ENCODE measurements at regions not wholly inside any gene's neighbourhood (a gene's known extent, or its start where the extent isn't known, plus 50 kb on each side); places are given as distances from the start of the nearest gene placed in this dataset.

DNA sequence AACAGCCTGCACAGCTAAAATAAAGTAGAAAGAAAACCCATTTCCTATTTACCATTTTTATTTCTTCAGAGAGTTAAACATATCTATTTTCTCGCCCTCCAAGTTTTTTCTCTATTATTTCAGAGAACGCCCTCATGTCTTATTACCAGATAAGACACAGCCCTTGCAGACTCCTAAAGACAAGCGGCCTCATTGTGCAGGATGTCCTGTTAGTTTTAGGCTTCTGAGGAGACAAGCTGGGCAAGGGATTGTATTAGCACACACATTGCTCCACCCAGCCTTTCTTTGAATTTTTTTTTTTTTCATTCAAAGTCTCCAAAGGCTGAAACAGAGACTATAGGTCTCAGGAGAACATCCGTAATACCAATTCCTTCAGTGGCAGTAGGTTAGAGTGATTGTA, 101.8 kb upstream of the UBL3 start:
- no peak for DNase-seq

GRCh38 chr13:29948791-29949190, 98.4 kb upstream of the UBL3 start:
- DNase-seq, result no peak

GRCh38 chr13:29948244-29948643, 97.8 kb upstream of the UBL3 start:
- DNase-seq, result no peak

- DNase-seq, result no peak
These were observed 97.4 kb upstream of the UBL3 start for GRCh38 chr13:29947839-29948238.

GRCh38 chr13:29946093-29946492, 95.7 kb upstream of the UBL3 start:
- DNase-seq, result no peak

- no peak for DNase-seq
These were observed 93.3 kb upstream of the UBL3 start for GRCh38 chr13:29943686-29944085.

DNA sequence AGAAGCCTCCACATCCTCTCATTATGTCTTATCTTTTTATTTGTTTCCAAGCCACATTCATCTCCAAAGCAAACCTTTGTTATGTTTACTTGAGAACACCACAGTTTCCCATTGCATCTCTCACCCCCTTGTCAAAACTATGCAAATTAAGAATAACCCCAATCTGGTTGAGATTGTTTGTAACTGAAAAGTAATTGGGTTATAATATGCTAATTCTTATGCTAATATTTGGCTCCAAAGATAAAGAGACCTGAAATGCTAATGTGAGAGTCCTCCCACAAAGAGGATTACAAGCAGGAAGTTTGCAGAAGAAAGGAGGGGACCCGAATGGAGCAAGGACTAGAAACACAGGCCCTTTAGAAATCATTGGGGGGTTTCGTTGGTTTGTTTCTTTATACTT, 92.9 kb upstream of the UBL3 start:
- no peak for DNase-seq

- no peak for DNase-seq
These were observed 90.3 kb upstream of the UBL3 start for GRCh38 chr13:29940715-29941114.

- no peak for DNase-seq
These were observed 88.7 kb upstream of the UBL3 start for GRCh38 chr13:29939158-29939557.

DNA sequence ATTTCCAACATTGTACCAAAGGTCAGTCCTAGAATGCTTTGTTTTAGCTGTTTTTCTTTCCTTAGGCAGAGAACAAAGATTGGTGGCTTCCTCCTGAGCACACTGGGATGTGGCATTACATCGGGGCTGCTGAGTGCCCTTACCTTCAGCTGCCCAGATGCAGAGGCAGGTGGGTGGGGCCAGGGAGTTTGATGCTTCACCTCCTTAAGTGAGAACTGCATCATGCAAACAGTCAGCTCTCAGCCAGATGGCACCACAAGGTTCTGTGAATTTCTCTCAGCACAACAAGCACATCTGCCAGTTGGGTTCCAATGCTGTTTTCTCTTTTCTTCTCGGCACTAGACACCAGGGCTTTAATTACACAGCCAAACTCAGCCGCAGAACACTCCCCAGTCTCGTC, 87.4 kb upstream of the UBL3 start:
- DNase-seq, result peak; percentile 24 to 27

DNA sequence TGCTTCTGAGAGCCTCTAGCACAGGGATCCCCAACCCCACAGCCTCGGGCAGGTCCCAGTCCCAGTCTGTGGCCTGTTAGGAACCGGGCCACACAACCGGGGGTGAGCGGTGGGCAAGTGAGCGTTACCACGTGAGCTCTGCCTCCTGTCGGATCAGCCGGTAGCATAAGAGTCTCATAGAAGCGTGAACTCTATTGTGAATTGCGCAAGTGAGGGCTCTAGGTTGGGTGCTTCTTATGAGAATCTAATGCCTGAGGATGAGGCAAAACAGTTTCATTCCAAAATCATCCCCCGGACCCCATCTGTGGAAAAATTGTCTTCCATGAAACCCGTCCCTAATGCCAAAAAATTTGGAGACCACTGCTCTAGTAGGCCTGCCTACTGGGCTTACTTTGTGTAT, 87.0 kb upstream of the UBL3 start:
- DNase-seq, result no peak

DNA sequence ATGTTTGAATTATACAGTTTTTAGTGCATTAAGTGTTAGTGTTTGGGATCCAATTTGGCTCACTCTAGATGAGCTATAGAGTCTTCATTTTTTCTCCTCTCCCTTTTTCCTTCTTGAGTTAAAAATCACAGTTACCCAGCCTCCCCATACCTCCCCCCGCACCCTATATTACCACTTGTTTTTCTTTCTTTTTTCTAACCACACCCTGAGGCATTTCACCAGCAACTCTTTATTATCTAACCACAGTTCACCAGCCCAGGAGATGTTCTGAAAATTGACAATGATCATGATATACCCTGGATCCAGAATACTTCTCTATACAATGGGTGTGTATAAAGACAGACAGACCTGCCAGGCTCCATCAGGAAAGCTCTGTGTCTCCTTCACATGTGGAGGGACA, 86.5 kb upstream of the UBL3 start:
- DNase-seq, result no peak

- peak in 1 of 2 experiments; percentile 10 for DNase-seq
These were observed 85.8 kb upstream of the UBL3 start for GRCh38 chr13:29936051-29936813.

DNA sequence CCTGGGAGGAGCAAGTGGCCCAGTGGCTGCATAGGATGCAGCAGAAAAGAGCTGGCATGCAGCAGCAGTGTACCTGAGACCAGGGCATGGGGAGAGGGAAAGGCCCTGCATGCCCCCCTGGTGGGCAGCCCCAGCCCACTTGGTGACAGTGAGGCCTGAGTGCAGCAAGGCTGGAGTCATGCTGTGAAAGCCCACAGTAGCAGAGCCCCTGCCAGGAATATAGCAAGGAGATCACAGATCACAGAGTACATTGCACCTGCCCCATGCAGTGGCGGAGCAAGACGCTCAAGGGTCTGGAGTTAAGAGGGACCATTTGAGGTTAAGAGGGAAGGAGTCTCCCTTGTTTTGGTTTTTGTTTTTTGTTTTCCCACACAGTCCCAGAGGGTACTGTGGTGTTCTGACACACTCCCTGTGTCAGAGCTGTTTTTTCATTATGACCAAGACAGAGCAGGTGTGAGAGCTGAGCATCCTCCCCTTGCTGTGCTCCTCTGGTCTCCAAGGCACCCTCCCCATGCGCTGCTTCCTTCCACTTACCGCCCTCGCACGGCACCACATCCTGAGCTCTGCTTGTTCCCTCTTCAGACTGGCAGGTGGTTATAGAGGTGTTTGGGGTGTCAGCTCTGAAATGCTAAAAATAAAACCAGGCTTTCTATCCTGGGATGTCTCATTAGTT, 85.0 kb upstream of the UBL3 start:
- peak; percentile 72 to 82 for DNase-seq

- DNase-seq, result peak; percentile 23 to 36
These were observed 84.3 kb upstream of the UBL3 start for GRCh38 chr13:29934531-29935308.

DNA sequence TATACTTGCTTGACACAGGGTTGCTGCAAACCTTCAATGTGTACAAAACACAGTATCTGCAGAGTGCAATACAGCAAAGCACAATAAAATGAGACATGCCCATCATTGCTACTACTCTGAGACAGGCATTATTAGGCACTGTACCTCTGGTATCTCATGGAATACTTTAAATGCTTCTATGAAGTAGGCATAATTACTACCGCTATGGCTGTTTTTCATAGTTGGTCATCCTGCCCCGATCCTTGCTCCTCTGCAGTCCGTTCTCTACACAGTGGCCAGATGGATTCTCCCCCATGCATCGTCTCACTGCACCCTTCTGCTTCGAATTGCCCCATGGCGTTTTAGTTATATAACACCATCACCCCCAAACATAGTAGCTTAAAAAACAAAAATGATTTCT, 83.0 kb upstream of the UBL3 start:
- DNase-seq, result no peak

GRCh38 chr13:29931696-29932095, 81.3 kb upstream of the UBL3 start:
- no peak for DNase-seq

DNA sequence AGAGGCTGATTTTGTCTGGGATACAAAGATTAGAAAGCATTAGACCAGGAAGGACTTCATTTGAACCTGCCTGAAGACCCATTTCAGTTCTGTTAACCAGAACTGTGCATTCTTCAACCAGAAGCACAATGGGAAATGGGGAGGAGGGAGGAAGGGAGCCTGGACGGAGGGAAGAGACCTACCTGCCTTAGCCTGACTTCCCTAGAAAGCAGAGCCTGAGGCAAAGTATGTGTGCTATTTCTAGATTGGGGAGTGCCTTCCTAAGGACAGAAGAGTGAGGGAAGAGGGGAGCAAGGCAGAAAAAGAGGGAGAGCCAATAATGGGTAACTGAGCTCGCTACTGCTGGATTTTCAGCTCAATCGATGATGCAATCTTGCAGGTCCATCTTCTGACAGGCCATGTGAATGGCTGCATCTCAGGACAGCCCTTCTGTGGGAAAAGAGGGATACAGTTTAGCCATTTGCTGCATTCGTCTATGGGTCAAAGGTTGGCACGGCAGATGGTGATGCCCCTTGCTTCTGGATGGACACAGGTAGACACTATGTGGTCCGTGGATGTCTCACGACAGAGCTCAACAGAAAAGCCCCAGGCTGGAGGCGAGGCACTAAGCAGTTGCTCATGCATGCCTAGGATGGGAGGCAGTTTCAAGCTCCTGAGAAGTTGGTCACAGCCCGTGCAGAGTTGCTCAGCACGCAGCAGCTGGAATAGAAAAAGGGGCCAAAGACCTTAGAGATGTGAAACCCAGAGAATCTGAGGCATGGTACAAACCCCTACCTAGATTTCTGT, 78.8 kb upstream of the UBL3 start:
- no peak for DNase-seq

DNA sequence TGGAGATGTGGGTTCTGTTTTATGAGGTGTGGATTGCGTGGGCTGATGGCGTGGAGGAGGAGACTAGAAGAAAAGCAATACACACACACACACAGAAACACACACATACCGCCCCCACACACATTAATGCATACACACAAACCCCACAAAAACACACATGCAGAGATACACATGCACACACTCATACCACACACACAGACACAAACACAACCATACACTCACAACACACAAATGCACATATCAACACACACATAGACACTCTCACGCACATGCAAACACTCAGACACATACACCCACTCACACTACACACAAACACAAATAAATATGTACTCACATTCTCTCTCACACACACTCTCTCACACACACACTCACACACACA, 75.7 kb upstream of the UBL3 start:
- no peak for DNase-seq

- DNase-seq, result no peak
These were observed 75.2 kb upstream of the UBL3 start for GRCh38 chr13:29925457-29926097.

GRCh38 chr13:29924482-29925350, 74.3 kb upstream of the UBL3 start:
- no peak for DNase-seq

All from activated CD4-positive, alpha-beta T cell treated with anti-CD3 and anti-CD28 coated beads, Interleukin-2, amount 50 U/mL, for 48 hours (primary cell).